H9 (cell line): ENCODE measurements at regions not wholly inside any gene's neighbourhood (a gene's known extent, or its start where the extent isn't known, plus 50 kb on each side); places are given as distances from the start of the nearest gene placed in this dataset.

Source experiments
- DNase-seq: peaks from one replicate; pipeline ENCODE4 v3.0.0-alpha.2; 2017
- H2AFZ ChIP-seq: one replicate; pipeline ENCODE4 v1.6.1; 2013; ENCODE audit warnings: mild to moderate bottlenecking, low read length, control low read depth, moderate library complexity
- H2AK5ac ChIP-seq: 2 replicates; pipeline ENCODE4 v1.6.1; 2013; ENCODE audit warnings: low read length, control low read depth, mixed read lengths; ENCODE audit not compliant: insufficient read length
- H2BK120ac ChIP-seq: one replicate; pipeline ENCODE4 v1.6.1; 2013; ENCODE audit warnings: low read depth, mild to moderate bottlenecking, low read length, control low read depth, inconsistent platforms; ENCODE audit not compliant: poor library complexity, severe bottlenecking
- H2BK12ac ChIP-seq: 2 replicates; pipeline ENCODE4 v1.6.1; 2013; ENCODE audit warnings: low read length, control low read depth, mixed read lengths, low read depth; ENCODE audit not compliant: insufficient read length
- H2BK15ac ChIP-seq: 2 replicates; pipeline ENCODE4 v1.6.1; 2013; ENCODE audit warnings: low read depth, low read length, control low read depth
- H2BK20ac ChIP-seq: one replicate; pipeline ENCODE4 v1.6.1; 2013; ENCODE audit warnings: low read depth, mild to moderate bottlenecking, low read length, control low read depth, inconsistent platforms; ENCODE audit not compliant: poor library complexity, severe bottlenecking
- H2BK5ac ChIP-seq: 2 replicates; pipeline ENCODE4 v1.6.1; 2013; ENCODE audit warnings: low read length, control low read depth, mixed read lengths; ENCODE audit not compliant: insufficient read length
- H3K14ac ChIP-seq: 2 replicates; pipeline ENCODE4 v1.6.1; 2013; ENCODE audit warnings: low read length, control low read depth; ENCODE audit not compliant: insufficient read depth
- H3K18ac ChIP-seq: 2 replicates; pipeline ENCODE4 v1.6.1; 2013; ENCODE audit warnings: low read depth, mild to moderate bottlenecking, mixed read lengths, low read length, control low read depth; ENCODE audit not compliant: insufficient read length
- H3K23ac ChIP-seq: 2 replicates; pipeline ENCODE4 v1.6.1; 2013; ENCODE audit warnings: low read length, control low read depth, mixed read lengths, low read depth; ENCODE audit not compliant: insufficient read length
- H3K23me2 ChIP-seq: 2 replicates; pipeline ENCODE4 v1.6.1; 2013; ENCODE audit warnings: low read depth, mild to moderate bottlenecking, mixed read lengths, low read length, control low read depth; ENCODE audit not compliant: insufficient read length, poor library complexity, severe bottlenecking
- H3K27ac ChIP-seq: 2 replicates; pipeline ENCODE4 v1.5.1; 2013; ENCODE audit warnings: low read length, control low read depth, mixed read lengths, low read depth; ENCODE audit not compliant: insufficient read length
- H3K27me3 ChIP-seq: 2 replicates; pipeline ENCODE4 v1.6.1; 2013; ENCODE audit warnings: low read length, control low read depth, inconsistent platforms; ENCODE audit not compliant: insufficient read depth
- H3K4ac ChIP-seq: 2 replicates; pipeline ENCODE4 v1.6.1; 2013; ENCODE audit warnings: low read depth, mild to moderate bottlenecking, control low read depth, inconsistent platforms, low read length, moderate library complexity
- H3K4me1 ChIP-seq: 2 replicates; pipeline ENCODE4 v1.6.1; 2013; ENCODE audit warnings: low read length, control low read depth, inconsistent platforms; ENCODE audit not compliant: insufficient read depth
- H3K4me2 ChIP-seq: 2 replicates; pipeline ENCODE4 v1.6.1; 2013; ENCODE audit warnings: low read length, control low read depth, mixed read lengths; ENCODE audit not compliant: insufficient read length, insufficient read depth
- H3K56ac ChIP-seq: 2 replicates; pipeline ENCODE4 v1.6.1; 2013; ENCODE audit warnings: low read depth, mild to moderate bottlenecking, mixed read lengths, low read length, control low read depth; ENCODE audit not compliant: insufficient read length
- H3K79me1 ChIP-seq: 2 replicates; pipeline ENCODE4 v1.6.1; 2013; ENCODE audit warnings: low read depth, mild to moderate bottlenecking, moderate library complexity, low read length, control low read depth, inconsistent platforms; ENCODE audit not compliant: insufficient read depth, poor library complexity, severe bottlenecking
- H3K79me2 ChIP-seq: 2 replicates; pipeline ENCODE4 v1.6.1; 2013; ENCODE audit warnings: low read length, control low read depth, inconsistent platforms; ENCODE audit not compliant: insufficient read depth
- H3K9ac ChIP-seq: 2 replicates; pipeline ENCODE4 v1.6.1; 2013; ENCODE audit warnings: low read length, control low read depth, mixed read lengths; ENCODE audit not compliant: insufficient read length; ENCODE audit errors: extremely low read depth
- H3K9me3 ChIP-seq: one replicate; pipeline ENCODE4 v1.6.1; 2013; ENCODE audit warnings: low read depth, low read length, inconsistent platforms; ENCODE audit not compliant: control insufficient read depth
- H3T11ph ChIP-seq: one replicate; pipeline ENCODE4 v1.6.1; 2013; ENCODE audit warnings: mild to moderate bottlenecking, low read length, control low read depth, inconsistent platforms
- H4K20me1 ChIP-seq: one replicate; pipeline ENCODE4 v1.6.1; 2013; ENCODE audit not compliant: control insufficient read depth, insufficient read length, insufficient read depth
- H4K5ac ChIP-seq: 2 replicates; pipeline ENCODE4 v1.6.1; 2013; ENCODE audit warnings: low read depth, mild to moderate bottlenecking, mixed read lengths, low read length, control low read depth; ENCODE audit not compliant: insufficient read length
- H4K8ac ChIP-seq: replicated peaks from 2 replicates; pipeline ENCODE4 v1.6.1; 2013; ENCODE audit warnings: low read length, control low read depth, mixed read lengths, low read depth; ENCODE audit not compliant: insufficient read length
- H4K91ac ChIP-seq: 2 replicates; pipeline ENCODE4 v1.6.1; 2013; ENCODE audit warnings: low read depth, mild to moderate bottlenecking, moderate library complexity, mixed read lengths, low read length, control low read depth; ENCODE audit not compliant: insufficient read length
- H3K27ac Mint-ChIP-seq, 3 experiments: 2 replicates in 2 of 3; 3 replicates in 1 of 3; pipeline ENCODE4 v1.8.0; 2020 to 2021; ENCODE audit warnings: mixed read lengths in 3 of 3, mild to moderate bottlenecking in 1 of 3, moderate library complexity in 1 of 3
- H3K27me3 Mint-ChIP-seq: 2 replicates; pipeline ENCODE4 v1.8.0; 2021; ENCODE audit warnings: low read depth, mild to moderate bottlenecking, moderate library complexity, mixed read lengths
- H3K36me3 Mint-ChIP-seq, 3 experiments: 2 replicates in 2 of 3; 3 replicates in 1 of 3; pipeline ENCODE4 v1.8.0; 2020 to 2021; ENCODE audit warnings: low read depth in 3 of 3, mixed read lengths in 3 of 3; ENCODE audit not compliant: insufficient read depth in 1 of 3
- H3K4me1 Mint-ChIP-seq, 2 experiments: 2 replicates each; pipeline ENCODE4 v1.8.0; 2020; ENCODE audit warnings: mixed read lengths in 2 of 2
- H3K4me3 Mint-ChIP-seq, 2 experiments: 2 replicates in 1 of 2; 3 replicates in 1 of 2; pipeline ENCODE4 v1.8.0; 2020 to 2021; ENCODE audit warnings: mild to moderate bottlenecking in 2 of 2, mixed read lengths in 2 of 2, moderate library complexity in 1 of 2
- H3K9me3 Mint-ChIP-seq, 2 experiments: 2 replicates in 1 of 2; 3 replicates in 1 of 2; pipeline ENCODE4 v1.8.0; 2020; ENCODE audit warnings: mild to moderate bottlenecking in 2 of 2, mixed read lengths in 2 of 2, moderate library complexity in 1 of 2
- CTCF ChIP-seq: fragments of 200-600 bp; sonication (generic); conservative IDR thresholded peaks from 3 replicates; pipeline ENCODE4 v1.8.0; 2021; ENCODE audit warnings: antibody characterized with exemption, mild to moderate bottlenecking
- WGBS: extraction: QIAGEN DNeasy Blood & Tissue Kit; methylation state at CpG from one replicate; pipeline ENCODE4 v1.1.7; 2013; ENCODE audit warnings: missing lambda C conversion rate, low lambda C conversion rate, mixed read lengths; ENCODE audit not compliant: insufficient read length; ENCODE audit errors: extremely low coverage; 5-methylcytosine and 5-hydroxymethylcytosine counted together

GRCh38 chr1:8242498-8242897 is 75.4 kb upstream of the SLC45A1 start:
- H3K79me2 ChIP-seq: no peaks in the 10 kb centered on the region
- H3T11ph ChIP-seq: no peak overlapping the region
- peaks cover 5% of the 10 kb centered on the region; the same call in 1 of the 2 replicates for H3K4me1 ChIP-seq
- no peak overlapping the region for H4K91ac ChIP-seq
- Mint-ChIP-seq H3K36me3 (no peaks in the 10 kb centered on the region), H3K9me3 (no peaks in the 10 kb centered on the region), H3K27me3 (no peaks in the 10 kb centered on the region), H3K4me1 (peaks cover 20 to 27% of the 10 kb centered on the region in 2 experiments), H3K27ac (no peak overlapping the region), H3K4me3 (no peak overlapping the region)
- no CpG with 5 or more reads among the region's 7 CpGs for WGBS
- no peak overlapping the region for H2BK5ac ChIP-seq
- H2AK5ac ChIP-seq: no peak overlapping the region
- no peak overlapping the region for H2BK120ac ChIP-seq
- H3K27ac ChIP-seq: no peak overlapping the region
- H3K56ac ChIP-seq: no peak overlapping the region
- H2AFZ ChIP-seq: no peak overlapping the region
- H3K9me3 ChIP-seq: no peaks in the 10 kb centered on the region
- no peak overlapping the region for H3K18ac ChIP-seq
- DNase-seq: no peak
- H4K8ac ChIP-seq: no peak overlapping the region
- H3K23ac ChIP-seq: no peak overlapping the region
- H2BK20ac ChIP-seq: no peak overlapping the region
- H3K4ac ChIP-seq: no peak overlapping the region
- no peaks in the 10 kb centered on the region for H3K23me2 ChIP-seq
- no peaks in the 10 kb centered on the region for H4K20me1 ChIP-seq
- H2BK12ac ChIP-seq: no peak overlapping the region
- no peaks in the 10 kb centered on the region for H3K27me3 ChIP-seq
- H3K4me2 ChIP-seq: no peak overlapping the region
- H2BK15ac ChIP-seq: no peak overlapping the region
- no peak overlapping the region for H3K9ac ChIP-seq
- no peak overlapping the region for H4K5ac ChIP-seq
- no peaks in the 10 kb centered on the region for H3K79me1 ChIP-seq
- TF ChIP-seq CTCF: no peak
- no peak overlapping the region for H3K14ac ChIP-seq
